HG03354 (cell line): ENCODE measurements at regions not wholly inside any gene's neighbourhood (a gene's known extent, or its start where the extent isn't known, plus 50 kb on each side); places are given as distances from the start of the nearest gene placed in this dataset.
"Not testable (repeated sequence)": the region's sequence is repeated elsewhere in the genome, so short reads cannot be mapped to it uniquely, and the experiment has no call there.

Experiments used
- ATAC-seq: cut with Tn5 transposase; IDR thresholded peaks from one replicate; pipeline ENCODE4 v1.9.1; 2021; ENCODE audit warnings: mild to moderate bottlenecking; ENCODE audit not compliant: unreplicated experiment, poor library complexity, severe bottlenecking

GRCh38 chr1:58094221-58094620, 452.3 kb downstream of the OMA1 start:
- ATAC-seq, result no peak

GRCh38 chr1:58090640-58091039, 455.9 kb downstream of the OMA1 start:
- ATAC-seq, result no peak

DNA sequence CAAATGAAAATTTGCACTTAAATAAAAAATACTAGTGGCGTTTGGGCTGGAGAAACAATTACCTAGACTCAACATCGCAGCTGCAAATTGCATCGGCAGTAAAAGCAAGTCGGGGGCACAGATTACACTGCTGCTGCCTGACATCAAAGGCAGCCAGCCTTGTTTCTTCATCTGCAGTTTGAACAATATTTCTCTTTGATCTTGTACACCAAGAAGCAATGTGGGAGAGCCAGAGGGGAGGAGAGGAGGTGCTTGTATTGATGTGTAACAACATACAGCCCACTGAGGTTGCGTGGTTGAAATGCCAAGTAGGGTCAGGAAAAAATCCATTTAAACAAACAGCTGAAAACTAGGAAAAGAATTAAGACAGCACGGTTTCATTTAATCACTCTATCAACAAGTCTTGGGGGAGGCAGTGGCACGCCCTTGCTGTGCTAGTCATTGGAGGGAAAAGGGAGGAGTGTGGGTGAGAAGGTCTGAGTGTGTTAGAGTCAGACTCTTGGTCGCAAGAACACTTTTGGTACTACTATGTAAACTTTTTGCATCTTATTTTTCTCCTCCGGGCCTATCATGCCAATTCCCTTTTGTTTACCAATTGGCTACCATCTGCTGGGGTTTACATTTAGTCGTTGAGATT, 456.5 kb downstream of the OMA1 start:
- no peak for ATAC-seq

DNA sequence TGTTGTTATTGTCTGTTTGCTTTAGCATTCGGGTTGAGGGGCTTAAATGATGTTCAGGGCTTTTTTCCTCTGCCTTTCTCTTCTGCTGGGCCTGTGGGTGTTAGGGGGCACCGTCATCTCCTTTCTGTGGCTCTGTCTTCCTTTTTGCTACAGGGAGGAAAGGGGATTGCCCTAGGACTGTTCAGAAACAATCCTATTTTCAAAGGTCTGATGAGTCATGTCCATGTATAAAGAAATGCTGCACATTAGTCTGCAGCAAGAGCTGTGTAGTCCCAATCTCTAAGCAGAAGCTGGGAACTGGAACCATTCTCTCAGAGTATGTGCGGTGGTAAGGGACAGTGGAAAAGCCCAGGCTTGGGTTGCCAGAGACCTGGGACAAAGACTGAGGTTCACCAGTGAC, 462.3 kb downstream of the OMA1 start:
- no peak for ATAC-seq

DNA sequence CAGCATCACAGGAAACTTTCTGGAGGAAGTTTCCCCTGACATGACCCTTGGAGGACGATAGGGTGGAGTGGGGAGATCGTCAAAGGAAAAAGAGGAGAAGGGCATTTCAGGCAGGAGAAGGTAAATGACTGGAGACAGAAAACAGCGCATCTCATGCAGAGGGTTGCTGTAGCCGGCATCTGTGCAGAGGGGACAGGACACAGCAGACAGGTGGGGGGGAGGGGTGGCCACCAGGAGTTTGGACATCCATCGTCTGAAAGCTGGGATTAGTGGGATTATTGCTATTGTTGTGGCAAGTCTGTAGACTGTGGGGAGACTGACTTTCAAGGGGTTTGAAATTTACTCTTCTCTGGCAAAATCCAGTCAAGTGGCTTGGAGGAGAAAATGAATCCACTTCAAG, 463.9 kb downstream of the OMA1 start:
- no peak for ATAC-seq

GRCh38 chr1:58076258-58076657, 470.3 kb downstream of the OMA1 start:
- no peak for ATAC-seq

DNA sequence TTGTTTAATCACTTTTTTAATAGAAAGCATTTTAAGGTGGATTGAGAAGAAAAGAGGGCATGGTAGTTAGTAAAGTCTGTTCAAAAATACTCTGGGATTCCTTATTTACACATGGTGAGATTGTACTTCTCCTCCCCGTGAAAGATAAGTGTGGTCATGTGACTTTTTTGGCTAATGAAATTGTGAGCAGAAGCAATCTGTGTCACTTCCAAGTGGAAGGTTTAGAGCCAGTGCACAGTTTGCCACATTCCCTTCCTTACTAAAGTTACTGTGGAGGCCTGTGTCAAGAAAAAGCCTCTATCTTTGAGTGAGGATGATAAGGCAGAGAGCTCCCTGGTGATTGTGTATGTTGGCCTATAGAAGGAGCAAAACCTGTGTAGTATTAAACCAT, 471.3 kb downstream of the OMA1 start:
- no peak for ATAC-seq

DNA sequence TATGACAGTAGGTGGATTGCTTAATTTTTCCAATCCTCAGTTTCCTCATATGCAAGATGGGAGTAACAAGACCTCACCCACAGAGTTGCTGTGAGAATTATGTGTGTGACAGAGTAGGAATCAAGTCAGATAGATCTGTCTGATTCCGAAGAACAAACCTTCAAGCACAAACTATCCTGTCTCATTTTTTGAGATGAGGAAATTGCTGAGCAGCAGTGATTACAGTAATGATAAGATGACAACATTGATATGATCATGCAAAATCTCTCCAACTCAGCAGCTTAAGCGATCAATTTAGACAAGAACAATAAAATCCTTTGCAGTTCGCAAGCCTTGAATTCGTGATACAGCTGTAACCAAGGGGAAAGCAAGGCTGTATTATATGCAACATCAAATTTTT, 474.1 kb downstream of the OMA1 start:
- ATAC-seq, result no peak

- ATAC-seq, result no peak
These were observed 479.4 kb downstream of the OMA1 start for GRCh38 chr1:58067082-58067481.

- ATAC-seq, result no peak
These were observed 481.0 kb downstream of the OMA1 start for GRCh38 chr1:58065520-58065919.

DNA sequence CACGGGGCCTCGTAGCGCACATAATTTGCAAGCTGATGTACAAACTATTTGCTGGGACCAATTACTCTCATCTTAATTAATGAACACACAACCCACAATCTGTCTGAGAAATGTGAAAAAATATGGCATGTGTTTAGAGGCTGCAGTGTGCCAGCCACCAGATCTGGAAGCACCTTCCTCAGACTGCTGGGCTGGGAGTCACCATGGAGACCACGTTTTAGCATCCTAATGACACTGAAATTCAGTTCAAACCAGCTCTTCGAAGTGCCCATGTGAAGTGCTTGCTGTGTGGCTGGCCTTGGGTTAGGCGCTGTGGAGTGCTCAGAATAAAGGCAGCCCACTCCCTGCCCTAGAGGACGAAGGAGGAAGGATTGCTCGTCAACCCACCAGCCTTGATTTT, 482.4 kb downstream of the OMA1 start:
- ATAC-seq, result no peak

- ATAC-seq, result no peak
These were observed 483.4 kb downstream of the OMA1 start for GRCh38 chr1:58063095-58063494.

DNA sequence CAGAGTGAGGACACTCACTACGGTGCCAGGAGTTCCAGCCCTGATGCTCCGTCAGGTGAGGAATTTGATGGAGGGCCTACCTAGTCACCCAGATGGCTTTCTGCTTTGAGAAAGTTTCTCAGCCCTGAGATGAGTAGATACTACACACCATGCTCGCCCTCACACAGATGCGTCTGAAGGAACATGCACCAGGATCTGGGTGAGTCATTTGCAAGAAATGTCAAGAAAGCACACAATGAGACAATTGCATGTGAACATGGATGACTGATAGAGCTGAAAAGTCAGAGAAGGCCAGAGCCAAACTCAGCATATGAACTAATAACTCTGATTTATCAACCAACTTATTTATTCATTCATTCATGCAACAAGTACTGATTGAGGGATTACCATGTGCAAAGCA, 483.9 kb downstream of the OMA1 start:
- ATAC-seq, result no peak

- no peak for ATAC-seq
These were observed 485.9 kb downstream of the OMA1 start for GRCh38 chr1:58060559-58061170.

DNA sequence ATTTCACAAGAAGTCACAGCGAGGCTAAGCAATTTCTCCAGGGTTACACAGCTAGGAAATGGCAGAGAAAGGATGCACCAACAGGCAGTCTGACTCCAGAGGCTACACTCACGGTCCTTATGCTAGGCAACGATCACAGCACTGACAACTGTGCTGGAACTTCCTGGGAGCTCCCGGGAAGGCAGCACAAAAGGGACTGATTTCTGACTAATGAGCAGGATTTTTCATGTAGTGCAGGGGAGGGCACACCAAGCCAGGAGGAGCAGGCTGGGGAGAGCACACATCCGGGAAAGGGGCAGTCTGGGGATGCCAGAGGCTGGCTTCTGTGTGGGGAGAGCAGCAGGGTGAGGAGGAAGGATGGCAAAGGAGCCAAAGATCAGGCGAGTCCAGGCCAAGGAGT, 486.7 kb downstream of the OMA1 start:
- no peak for ATAC-seq

DNA sequence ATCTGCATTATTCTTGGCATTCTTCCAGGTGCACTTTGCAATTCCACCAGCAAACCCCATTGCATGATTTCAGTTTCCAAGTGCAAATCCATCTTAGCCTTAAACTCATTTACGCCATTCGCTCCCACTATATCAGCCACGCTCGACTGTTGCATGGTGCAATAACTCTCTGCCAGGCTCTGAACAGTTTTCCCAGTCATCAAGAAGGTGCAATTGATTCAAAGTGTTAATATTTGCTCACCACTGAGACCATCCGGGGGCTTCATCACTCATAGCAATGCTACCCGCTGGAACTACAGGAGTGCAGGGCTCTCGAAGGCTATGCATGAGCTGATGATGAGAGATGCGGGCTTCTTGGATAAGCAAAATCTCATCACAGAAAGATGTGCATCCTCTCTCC, 488.2 kb downstream of the OMA1 start:
- ATAC-seq, result no peak

DNA sequence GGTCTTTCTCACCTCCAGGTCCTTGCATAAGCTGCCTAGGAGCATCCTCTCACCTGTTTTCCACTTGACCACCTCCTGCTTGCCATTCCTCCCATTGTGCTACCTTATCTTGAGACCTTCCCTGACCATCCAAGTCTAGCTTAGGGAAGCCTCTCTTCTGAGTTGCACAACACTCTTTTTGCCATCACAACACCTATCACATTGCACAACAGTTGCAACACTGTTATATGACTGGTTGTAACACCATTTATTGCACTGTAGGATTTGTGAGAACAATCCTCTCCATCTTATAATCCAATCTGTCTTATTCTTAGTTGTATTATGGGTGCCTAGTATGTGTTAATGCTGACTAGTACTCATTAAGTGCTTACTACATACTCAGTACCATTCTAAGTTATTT, 488.7 kb downstream of the OMA1 start:
- no peak for ATAC-seq

GRCh38 chr1:58051187-58051586, 495.3 kb downstream of the OMA1 start:
- not testable (repeated sequence) for ATAC-seq

DNA sequence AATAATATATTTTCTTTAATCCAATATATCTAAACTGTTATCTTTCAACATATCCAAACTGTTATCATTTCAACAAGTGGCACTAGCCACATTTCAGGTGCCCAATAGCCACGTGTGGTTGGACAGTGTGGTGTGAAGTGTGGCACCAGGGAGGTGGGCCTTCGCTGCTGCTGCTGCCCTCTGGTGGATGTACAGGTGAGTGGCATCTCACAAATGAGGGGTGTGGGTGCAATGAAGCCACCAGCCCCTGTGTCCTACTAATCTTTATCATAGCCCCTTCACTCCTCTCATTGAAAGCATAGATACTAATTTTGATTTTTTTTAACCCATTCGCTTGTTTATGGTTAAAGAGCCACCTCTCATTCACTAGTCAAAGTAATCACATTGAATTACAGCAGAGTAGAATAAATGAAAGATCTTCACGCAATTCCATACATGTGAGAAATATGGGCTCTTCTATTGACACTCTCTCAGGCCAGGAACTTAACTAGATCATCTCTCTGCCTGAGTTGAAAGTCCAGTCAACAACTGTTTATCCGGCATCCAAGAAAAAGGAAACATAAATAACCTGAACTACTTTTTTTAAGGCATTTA, 499.2 kb downstream of the OMA1 start:
- peak; percentile 89 for ATAC-seq

- no peak for ATAC-seq
These were observed 501.3 kb downstream of the OMA1 start for GRCh38 chr1:58045094-58045705.

- no peak for ATAC-seq
These were observed 504.9 kb downstream of the OMA1 start for GRCh38 chr1:58041621-58042020.
